AML-193 (cell line): ENCODE measurements at regions not wholly inside any gene's neighbourhood (a gene's known extent, or its start where the extent isn't known, plus 50 kb on each side); places are given as distances from the start of the nearest gene placed in this dataset.

Source experiments
- DNase-seq, 2 experiments: peaks; one replicate each; lab custom pipeline; 2025; lab: John Stamatoyannopoulos, UW

- no peak for DNase-seq
Observed at GRCh38 chr13:37409756-37410155, 188.8 kb downstream of the POSTN start.

GRCh38 chr13:37407156-37407555 is 191.4 kb downstream of the POSTN start:
- no peak for DNase-seq

DNA sequence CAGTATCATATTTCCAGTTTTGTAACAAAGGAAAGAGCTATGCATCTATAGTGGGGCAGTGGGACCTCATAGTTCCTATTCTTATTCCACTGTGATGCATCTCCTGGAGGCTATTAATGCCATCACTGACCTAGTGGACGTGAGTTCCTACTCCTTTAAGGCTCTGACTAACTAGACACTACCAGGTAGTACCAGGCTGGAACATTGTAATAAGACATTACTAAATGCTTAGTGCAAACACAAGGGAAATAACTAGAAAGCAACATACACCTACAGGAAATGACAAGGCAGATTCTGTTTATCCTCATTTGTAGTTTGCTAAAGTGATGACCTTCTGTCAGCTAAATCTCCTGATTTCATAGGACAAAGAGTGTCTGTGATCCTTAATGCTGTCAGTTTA is 192.5 kb downstream of the POSTN start:
- no peak for DNase-seq

- DNase-seq = no peak
Observed at GRCh38 chr13:37403776-37404527, 194.6 kb downstream of the POSTN start.

DNA sequence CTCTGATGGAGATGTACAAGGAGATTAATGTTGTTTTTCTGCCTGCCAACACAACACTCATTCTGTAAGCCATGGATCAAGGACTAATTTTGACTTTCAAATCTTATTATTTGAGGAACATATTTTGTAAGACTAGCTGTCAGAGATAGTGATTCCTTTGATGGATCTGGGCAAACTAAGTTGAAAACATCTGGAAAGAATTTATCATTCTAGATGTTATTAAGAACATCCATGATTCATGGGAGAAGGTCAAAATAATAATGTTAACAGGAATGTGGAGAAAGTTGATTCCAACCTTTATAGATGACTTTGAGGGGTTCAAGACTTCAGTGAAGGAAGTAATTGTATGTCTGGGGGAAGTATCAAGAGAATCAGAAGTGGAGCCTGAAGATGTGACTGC is 196.8 kb downstream of the POSTN start:
- no peak for DNase-seq

GRCh38 chr13:37397535-37397934 is 201.0 kb downstream of the POSTN start:
- no peak for DNase-seq

DNA sequence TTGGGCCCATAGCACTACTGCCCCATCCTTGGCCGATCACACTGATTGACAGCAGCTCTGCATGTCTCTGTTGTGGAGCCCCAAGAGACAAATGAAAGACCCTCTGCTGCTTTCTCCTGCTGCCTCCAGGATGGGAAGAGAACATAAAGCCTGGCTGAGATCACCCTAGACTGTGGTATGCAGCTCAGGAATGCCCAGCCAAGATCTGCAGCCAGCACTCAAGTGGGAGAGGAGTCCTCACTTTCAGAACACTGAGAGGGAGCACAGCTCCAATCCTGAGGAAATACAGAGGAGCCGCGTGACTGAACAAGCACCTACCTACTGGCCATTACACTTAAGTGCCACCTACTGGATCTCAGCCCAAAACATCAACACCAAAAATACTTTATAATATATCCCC is 203.0 kb downstream of the POSTN start:
- DNase-seq = no peak

GRCh38 chr13:37392389-37392788 is 206.2 kb downstream of the POSTN start:
- DNase-seq = no peak

GRCh38 chr13:37390735-37391134 is 207.8 kb downstream of the POSTN start:
- DNase-seq = no peak

DNA sequence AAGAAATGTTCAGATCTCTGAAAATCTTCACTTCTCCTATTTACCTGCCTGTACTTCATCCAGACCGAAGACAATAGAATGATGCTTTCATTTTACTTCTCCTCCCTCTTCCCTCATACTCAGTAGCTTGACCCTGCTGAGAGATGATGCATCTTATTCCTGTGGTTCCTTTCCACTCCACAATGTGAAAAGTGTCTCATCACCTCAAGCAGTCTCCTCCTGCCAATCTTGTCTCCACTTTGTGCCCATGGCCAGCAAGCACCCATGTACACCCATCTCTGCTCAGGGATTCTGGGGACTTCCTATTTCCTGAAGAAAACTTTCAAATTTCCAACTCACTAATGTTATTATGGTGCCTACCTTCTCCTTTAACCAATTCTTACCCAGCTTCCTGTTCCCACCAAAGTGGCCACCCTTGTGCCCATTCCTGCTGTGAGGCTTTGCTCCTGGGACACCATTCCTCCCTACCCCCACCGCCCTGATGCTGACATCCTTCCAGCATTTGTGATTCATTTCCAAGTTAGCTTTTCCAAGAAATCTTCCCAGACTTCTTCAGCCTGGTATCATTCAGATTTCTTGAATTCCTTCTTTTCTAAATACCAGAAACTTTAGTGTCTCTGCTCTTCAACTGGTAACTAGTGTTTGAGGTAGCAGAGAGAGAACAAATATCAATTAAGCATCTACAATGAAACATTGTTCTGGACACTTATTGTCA is 212.5 kb downstream of the POSTN start:
- DNase-seq = no peak

GRCh38 chr13:37385248-37385647 is 213.3 kb downstream of the POSTN start:
- no peak for DNase-seq

DNA sequence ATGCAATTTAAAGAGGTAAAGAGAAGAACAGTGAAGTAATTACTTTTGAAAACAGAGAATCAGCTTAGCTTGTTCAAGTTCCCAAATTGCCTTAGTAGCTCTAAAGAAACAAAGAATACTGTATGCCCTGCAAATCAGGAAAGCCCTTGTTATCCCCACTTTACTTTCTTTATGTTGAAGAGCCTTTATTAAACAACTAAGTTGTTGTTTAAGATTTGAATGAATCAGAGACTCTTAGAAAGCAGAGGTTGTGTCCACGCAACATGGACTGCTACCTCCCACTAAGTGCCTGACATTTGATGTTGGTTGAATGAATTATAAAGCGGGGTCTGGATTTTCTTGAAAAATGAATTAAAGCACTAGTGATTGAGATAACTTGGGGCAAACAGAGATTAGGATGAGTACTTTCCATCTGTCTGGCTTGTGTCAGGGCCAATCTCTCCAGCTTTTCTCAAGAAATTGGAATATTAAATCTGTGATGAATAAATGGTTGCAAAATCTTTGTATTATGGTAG is 214.7 kb downstream of the POSTN start:
- DNase-seq = no peak

- DNase-seq = no peak
Observed at GRCh38 chr13:37383046-37383445, 215.5 kb downstream of the POSTN start.

- DNase-seq = no peak
Observed at GRCh38 chr13:37382146-37382545, 216.4 kb downstream of the POSTN start.

DNA sequence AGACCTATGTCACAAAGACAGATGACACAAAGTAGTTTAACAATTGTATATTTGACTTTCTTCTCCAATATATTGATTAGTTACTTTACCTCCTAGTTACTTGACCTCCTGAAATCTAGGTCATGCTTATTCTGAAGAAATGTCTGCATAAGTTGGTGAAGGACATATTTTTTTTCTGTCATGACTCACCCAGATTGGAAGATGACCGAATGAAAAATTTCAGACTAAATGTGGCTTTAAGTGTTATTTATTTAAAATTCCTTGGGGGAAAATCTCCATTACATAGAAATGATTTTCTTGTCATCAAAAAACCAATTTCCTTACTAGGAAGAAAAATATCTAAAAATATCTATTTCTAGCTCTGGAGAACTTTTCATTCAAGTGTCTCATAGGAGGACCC is 217.1 kb downstream of the POSTN start:
- DNase-seq = no peak

- no peak for DNase-seq
Observed at GRCh38 chr13:37379841-37380240, 218.7 kb downstream of the POSTN start.

- DNase-seq = no peak
Observed at GRCh38 chr13:37375724-37376123, 222.8 kb downstream of the POSTN start.

DNA sequence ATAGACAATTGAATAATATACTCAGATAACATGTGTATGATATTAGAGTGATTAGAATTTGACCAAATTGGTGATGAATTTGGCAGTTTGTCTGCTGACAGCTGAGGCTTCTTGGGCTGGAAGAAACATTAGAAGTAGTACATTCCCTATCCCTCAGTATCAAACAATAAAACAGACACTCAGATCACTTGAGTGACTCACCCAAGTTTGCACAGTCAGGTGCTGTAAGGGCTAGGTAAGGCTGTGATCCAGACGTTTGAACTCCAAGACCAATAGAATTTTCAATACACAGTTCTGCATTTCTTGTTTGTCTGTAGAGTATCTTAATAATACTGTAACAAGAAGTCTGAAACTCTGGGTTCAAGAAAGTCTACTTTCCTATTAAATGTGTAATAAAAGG is 223.5 kb downstream of the POSTN start:
- no peak for DNase-seq

DNA sequence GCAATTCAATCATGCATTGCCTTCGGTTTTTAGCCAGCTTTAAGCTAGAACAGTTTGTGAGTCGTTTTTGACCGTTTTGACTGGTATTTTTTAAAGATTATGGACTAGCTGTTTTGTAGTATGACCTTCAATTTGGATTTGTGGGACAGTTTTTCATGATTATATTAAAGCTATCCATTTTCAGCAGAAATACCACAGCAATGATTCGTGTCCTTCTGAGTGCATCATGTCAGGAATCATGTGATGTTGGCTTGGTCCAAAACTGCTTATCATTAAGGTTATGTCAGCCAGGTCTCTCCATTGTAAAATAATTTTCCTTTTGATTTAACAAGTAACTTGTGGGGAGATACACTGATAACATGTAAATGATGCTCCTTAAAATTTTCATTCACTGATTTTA is 229.0 kb downstream of the POSTN start:
- no peak for DNase-seq

DNA sequence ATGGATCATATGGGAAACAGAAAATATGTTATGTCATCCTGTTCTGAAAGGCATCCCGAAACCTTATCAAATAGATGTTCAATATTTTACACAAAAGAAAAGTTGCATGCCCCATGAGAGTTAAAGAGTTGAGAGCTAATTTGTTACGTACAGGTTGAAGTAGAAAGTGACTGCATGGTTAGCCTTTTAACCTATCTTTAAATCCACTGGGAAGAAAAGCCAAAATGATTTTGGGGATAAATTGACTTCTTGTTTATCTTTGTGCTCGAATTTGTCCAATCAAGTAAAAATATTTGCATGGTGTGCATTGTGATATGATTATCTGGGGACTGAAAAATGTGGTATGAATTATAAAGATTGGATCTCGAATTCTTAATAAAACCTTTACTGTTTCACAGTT is 230.1 kb downstream of the POSTN start:
- DNase-seq = no peak

- DNase-seq = no peak
Observed at GRCh38 chr13:37366044-37366770, 232.4 kb downstream of the POSTN start.

GRCh38 chr13:37365496-37365895 is 233.1 kb downstream of the POSTN start:
- no peak for DNase-seq

DNA sequence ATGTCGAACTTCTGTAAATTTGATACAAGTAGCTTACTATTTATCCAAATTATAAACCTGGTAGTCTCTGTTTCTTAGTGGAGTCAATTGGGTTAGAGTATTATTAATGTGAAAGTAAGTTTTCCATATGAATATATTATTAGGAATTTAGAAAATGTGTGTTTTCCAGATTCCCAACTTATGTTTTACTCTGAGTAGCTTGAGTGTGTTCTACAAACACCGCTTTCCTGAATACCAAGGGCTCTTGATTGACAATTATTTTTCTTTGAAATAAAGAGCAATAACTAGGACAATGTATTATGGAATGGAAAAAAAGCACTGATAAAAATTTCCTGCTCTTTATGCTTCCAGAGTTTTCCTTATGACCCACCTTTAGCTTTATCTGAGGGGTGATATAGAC is 233.6 kb downstream of the POSTN start:
- DNase-seq = no peak
